HG03432 (cell line): ENCODE measurements at regions not wholly inside any gene's neighbourhood (a gene's known extent, or its start where the extent isn't known, plus 50 kb on each side); places are given as distances from the start of the nearest gene placed in this dataset.
"Not testable (repeated sequence)": the region's sequence is repeated elsewhere in the genome, so short reads cannot be mapped to it uniquely, and the experiment has no call there.

ENCODE experiments used
- ATAC-seq: cut with Tn5 transposase; IDR thresholded peaks from one replicate; pipeline ENCODE4 v1.9.1; 2021; ENCODE audit warnings: mild to moderate bottlenecking, moderate library complexity; ENCODE audit not compliant: unreplicated experiment

- ATAC-seq, result no peak
Measured at GRCh38 chr11:21711341-21711740, 481.5 kb upstream of the ANO5 start.

GRCh38 chr11:21723678-21724077 lies 469.2 kb upstream of the ANO5 start:
- no peak for ATAC-seq

- ATAC-seq, result no peak
Measured at GRCh38 chr11:21727102-21727501, 465.8 kb upstream of the ANO5 start.

- ATAC-seq, result no peak
Measured at GRCh38 chr11:21736404-21736803, 456.5 kb upstream of the ANO5 start.

GRCh38 chr11:21752475-21753243 lies 440.2 kb upstream of the ANO5 start:
- ATAC-seq, result not testable (repeated sequence)

- ATAC-seq, result not testable (repeated sequence)
Measured at GRCh38 chr11:21753244-21753767, 439.6 kb upstream of the ANO5 start.

GRCh38 chr11:21761000-21761399 lies 431.9 kb upstream of the ANO5 start:
- no peak for ATAC-seq

GRCh38 chr11:21768388-21768787 lies 424.5 kb upstream of the ANO5 start:
- ATAC-seq, result no peak

GRCh38 chr11:21769188-21769587 lies 423.7 kb upstream of the ANO5 start:
- ATAC-seq, result no peak

GRCh38 chr11:21771097-21771496 lies 421.8 kb upstream of the ANO5 start:
- no peak for ATAC-seq

- ATAC-seq, result no peak
Measured at GRCh38 chr11:21774212-21774611, 418.7 kb upstream of the ANO5 start.

GRCh38 chr11:21775911-21776310 lies 417.0 kb upstream of the ANO5 start:
- no peak for ATAC-seq

- no peak for ATAC-seq
Measured at GRCh38 chr11:21783954-21784353, 408.9 kb upstream of the ANO5 start.

GRCh38 chr11:21785351-21785750 lies 407.5 kb upstream of the ANO5 start:
- ATAC-seq, result no peak

GRCh38 chr11:21794306-21794705 lies 398.6 kb upstream of the ANO5 start:
- no peak for ATAC-seq

- no peak for ATAC-seq
Measured at GRCh38 chr11:21798216-21798615, 394.7 kb upstream of the ANO5 start.

- not testable (repeated sequence) for ATAC-seq
Measured at GRCh38 chr11:21804523-21804922, 388.4 kb upstream of the ANO5 start.

- no peak for ATAC-seq
Measured at GRCh38 chr11:21806508-21806907, 386.4 kb upstream of the ANO5 start.

- ATAC-seq, result peak; percentile 45
Measured at GRCh38 chr11:21806947-21807346, 385.9 kb upstream of the ANO5 start.

- peak; percentile 60 for ATAC-seq
Measured at GRCh38 chr11:21807350-21807749, 385.5 kb upstream of the ANO5 start.

GRCh38 chr11:21810650-21811049 lies 382.2 kb upstream of the ANO5 start:
- no peak for ATAC-seq

GRCh38 chr11:21811572-21811971 lies 381.3 kb upstream of the ANO5 start:
- ATAC-seq, result no peak

- ATAC-seq, result no peak
Measured at GRCh38 chr11:21814169-21814568, 378.7 kb upstream of the ANO5 start.
